Liver (tissue), 6 donors: ENCODE measurements at regions not wholly inside any gene's neighbourhood (a gene's known extent, or its start where the extent isn't known, plus 50 kb on each side); places are given as distances from the start of the nearest gene placed in this dataset.

Experiments
- DNase-seq: peaks from one replicate; pipeline ENCODE4 v3.0.0-alpha.2; 2017; ENCODE audit warnings: low spot score
- H3K27ac ChIP-seq, 2 donors: one replicate each; pipeline ENCODE4 v1.7.0; 2013; ENCODE audit warnings: inconsistent platforms in 2 of 2, low read length in 2 of 2, control low read depth in 1 of 2, low read depth in 1 of 2, mild to moderate bottlenecking in 1 of 2
- H3K27me3 ChIP-seq, 4 donors: one replicate each; pipeline versions ENCODE4 v1.6.1 to v1.7.0; 2013; ENCODE audit warnings: low read length in 3 of 4, inconsistent platforms in 1 of 4, mild to moderate bottlenecking in 1 of 4, moderate library complexity in 1 of 4; ENCODE audit not compliant: control insufficient read depth in 4 of 4, insufficient read depth in 4 of 4
- H3K36me3 ChIP-seq, 4 donors: one replicate each; pipeline versions ENCODE4 v1.6.1 to v1.7.0; 2013; ENCODE audit warnings: low read length in 3 of 4, mild to moderate bottlenecking in 3 of 4, low read depth in 1 of 4, moderate library complexity in 1 of 4; ENCODE audit not compliant: control insufficient read depth in 4 of 4, insufficient read depth in 3 of 4
- H3K4me1 ChIP-seq, 4 donors: one replicate each; pipeline versions ENCODE4 v1.6.1 to v1.7.0; 2013; ENCODE audit warnings: low read length in 3 of 4, mild to moderate bottlenecking in 3 of 4, moderate library complexity in 1 of 4; ENCODE audit not compliant: control insufficient read depth in 4 of 4, insufficient read depth in 4 of 4
- H3K4me3 ChIP-seq, 3 donors: one replicate each; pipeline versions ENCODE4 v1.6.1 to v1.7.0; 2013; ENCODE audit warnings: low read length in 3 of 3, control low read depth in 1 of 3, low read depth in 1 of 3, mild to moderate bottlenecking in 1 of 3
- H3K9ac ChIP-seq, 2 donors: one replicate each; pipeline ENCODE4 v1.7.0; 2013; ENCODE audit warnings: low read length in 2 of 2, mild to moderate bottlenecking in 2 of 2, moderate library complexity in 2 of 2, control low read depth in 1 of 2, low read depth in 1 of 2
- H3K9me3 ChIP-seq, 4 donors: one replicate each; pipeline versions ENCODE4 v1.6.1 to v1.7.0; 2013; ENCODE audit warnings: low read length in 3 of 4; ENCODE audit not compliant: control insufficient read depth in 4 of 4
- ATF3 ChIP-seq: IDR thresholded peaks from 2 replicates; pipeline ENCODE4 v1.6.1; 2016; ENCODE audit warnings: antibody characterized with exemption
- EGR1 ChIP-seq, 2 donors: IDR thresholded peaks; 2 replicates each; pipeline ENCODE4 v1.6.1; 2016 to 2018; ENCODE audit warnings: antibody characterized with exemption in 2 of 2, low read depth in 2 of 2
- FOXA1 ChIP-seq: IDR thresholded peaks from 2 replicates; pipeline ENCODE4 v1.6.1; 2016; ENCODE audit warnings: antibody characterized with exemption
- FOXA2 ChIP-seq: IDR thresholded peaks from 2 replicates; pipeline ENCODE4 v1.6.1; 2016; ENCODE audit warnings: antibody characterized with exemption
- HNF4A ChIP-seq, 2 donors: conservative IDR thresholded peaks; 2 replicates each; pipeline ENCODE4 v1.6.1; 2016; ENCODE audit warnings: antibody characterized with exemption in 2 of 2, mild to moderate bottlenecking in 2 of 2
- HNF4G ChIP-seq: IDR thresholded peaks from 2 replicates; pipeline ENCODE4 v1.6.1; 2016; ENCODE audit warnings: antibody characterized with exemption
- JUND ChIP-seq, 2 donors: IDR thresholded peaks; 2 replicates each; pipeline ENCODE4 v1.6.1; 2016; ENCODE audit warnings: antibody characterized with exemption in 2 of 2
- MAX ChIP-seq: IDR thresholded peaks from 2 replicates; pipeline ENCODE4 v1.6.1; 2016; ENCODE audit warnings: antibody characterized with exemption
- NR2F2 ChIP-seq: IDR thresholded peaks from 2 replicates; pipeline ENCODE4 v1.6.1; 2016; ENCODE audit warnings: antibody characterized with exemption
- RAD21 ChIP-seq, 2 donors: IDR thresholded peaks; 2 replicates each; pipeline ENCODE4 v1.6.1; 2016; ENCODE audit warnings: antibody characterized with exemption in 2 of 2, mild to moderate bottlenecking in 2 of 2
- REST ChIP-seq: IDR thresholded peaks from 2 replicates; pipeline ENCODE4 v1.6.1; 2016; ENCODE audit warnings: antibody characterized with exemption, mild to moderate bottlenecking
- RXRA ChIP-seq, 2 donors: IDR thresholded peaks; 2 replicates each; pipeline ENCODE4 v1.6.1; 2017 to 2018; ENCODE audit warnings: antibody characterized with exemption in 2 of 2, mild to moderate bottlenecking in 1 of 2
- SP1 ChIP-seq: IDR thresholded peaks from 2 replicates; pipeline ENCODE4 v1.6.1; 2018; ENCODE audit warnings: antibody characterized with exemption, mild to moderate bottlenecking
- TAF1 ChIP-seq: conservative IDR thresholded peaks from 2 replicates; pipeline ENCODE4 v1.6.1; 2016; ENCODE audit warnings: antibody characterized with exemption, mild to moderate bottlenecking
- YY1 ChIP-seq: IDR thresholded peaks from 2 replicates; pipeline ENCODE4 v1.6.1; 2016; ENCODE audit warnings: antibody characterized with exemption, mild to moderate bottlenecking
- ZBTB33 ChIP-seq: IDR thresholded peaks from 2 replicates; pipeline ENCODE4 v1.6.1; 2016; ENCODE audit warnings: antibody characterized with exemption
- donor health status: healthy.
- donor health status: healthy.
- donor health status: healthy.

- TF ChIP-seq ATF3 (no peak), FOXA2 (no peak), TAF1 (no peak), MAX (no peak), RAD21 (IDR thresholded peaks at IDR 0.05) (no peak), YY1 (no peak), FOXA1 (no peak), JUND (IDR thresholded peaks at IDR 0.05) (no peak), HNF4G (no peak)
These were observed 354.2 kb upstream of the SULF2 start (continued) for GRCh38 chr20:48139262-48140041.

DNA sequence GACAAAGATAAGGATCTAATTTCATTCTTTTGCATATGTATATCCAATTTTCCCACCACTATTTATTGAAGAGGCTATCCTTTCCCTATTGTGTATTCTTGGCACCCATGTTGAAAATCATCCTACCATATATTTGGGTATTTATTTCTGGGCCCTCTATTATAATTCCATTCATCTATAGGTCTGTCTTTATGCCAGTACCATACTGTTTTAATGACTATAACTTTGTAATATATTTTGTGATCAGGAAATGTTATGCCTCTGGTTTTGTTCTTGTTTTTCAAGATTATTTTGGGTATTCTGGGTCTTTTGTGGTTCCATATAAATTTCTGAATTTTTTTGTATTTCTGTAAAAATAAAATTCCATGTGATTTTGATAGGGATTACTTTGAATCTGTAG, 347.6 kb upstream of the SULF2 start:
- H3K27ac ChIP-seq: no peak overlapping the region
- DNase-seq: no peak
- H3K4me1 ChIP-seq: peaks cover 0 to 4% (median 0%) of the 10 kb centered on the region in 4 donors
- no peak for TF ChIP-seq NR2F2
- no peak for TF ChIP-seq ZBTB33
- TF ChIP-seq RAD21 (IDR thresholded peaks at IDR 0.05): no peak
- no peak for TF ChIP-seq MAX
- TF ChIP-seq REST: no peak
- TF ChIP-seq HNF4A (conservative IDR thresholded peaks at IDR 0.05): no peak
- no peak for TF ChIP-seq SP1
- no peak for TF ChIP-seq JUND (IDR thresholded peaks at IDR 0.05)
- no peak for TF ChIP-seq FOXA1
- TF ChIP-seq EGR1 (IDR thresholded peaks at IDR 0.05; ENCODE audit: low read depth in 2 of 2): no peak
- TF ChIP-seq RXRA (IDR thresholded peaks at IDR 0.05): no peak
- TF ChIP-seq ATF3: no peak
- no peaks in the 10 kb centered on the region for H3K36me3 ChIP-seq
- no peak overlapping the region for H3K9ac ChIP-seq
- no peak overlapping the region for H3K4me3 ChIP-seq
- H3K9me3 ChIP-seq: peaks cover 0 to 6% (median 2%) of the 10 kb centered on the region in 4 donors
- peaks cover 0 to 2% (median 0%) of the 10 kb centered on the region in 4 donors for H3K27me3 ChIP-seq
